ENCODE measurements at regions not wholly inside any gene's neighbourhood (a gene's known extent, or its start where the extent isn't known, plus 50 kb on each side); places are given as distances from the start of the nearest gene placed in this dataset.

- Histone ChIP-seq H3K4me1 (no peaks in the 10 kb centered on the region), H3K4me3 (no peak overlapping the region), H3K9me3 (no peaks in the 10 kb centered on the region), H3K27ac (no peak overlapping the region), H3K4me2 (no peak overlapping the region)
- ChIA-PET CTCF (interaction anchor here (0.8 kb wide), 1 partner anchor 903 kb away, joined by 3 read pairs; no protein-coding TSS in a partner anchor), POLR2A (no interaction called here)
- no peak for TF ChIP-seq JUNB (IDR thresholded peaks at IDR 0.05)
- 21% methylated on average over 3 of the region's 3 CpGs for WGBS (ENCODE audit: missing lambda C conversion rate)
- FAIRE-seq = no peak
- ATAC-seq = no peak
- DNase-seq (ENCODE audit: low read depth in 1 of 2, low spot score in 1 of 2) = no peak
Measured at GRCh38 chr4:110737931-110738330, 115.1 kb upstream of the PITX2 start.

- CTCF ChIA-PET = no interaction called here
- DNase-seq (ENCODE audit: low read depth in 1 of 2, low spot score in 1 of 2) (no peak), FAIRE-seq (no peak), ATAC-seq (no peak)
- Histone ChIP-seq H3K27ac (no peak overlapping the region), H3K4me2 (no peak overlapping the region), H3K4me1 (no peaks in the 10 kb centered on the region), H3K9me3 (no peaks in the 10 kb centered on the region), H3K4me3 (no peak overlapping the region)
- no peak for TF ChIP-seq ZFP36 (IDR thresholded peaks at IDR 0.05; ENCODE audit: borderline replicate concordance, partially characterized antibody)
- TF ChIP-seq JUNB (IDR thresholded peaks at IDR 0.05) = no peak
- TF ChIP-seq HOXB5 (CRISPR knock-in tag; IDR thresholded peaks at IDR 0.05) = no peak
- TF ChIP-seq PHF8 (IDR thresholded peaks at IDR 0.05; ENCODE audit: borderline replicate concordance, low read depth) = no peak
- no peak for TF ChIP-seq KDM5A (IDR thresholded peaks at IDR 0.05)
- TF ChIP-seq HOXA7 (CRISPR knock-in tag; IDR thresholded peaks at IDR 0.05) = no peak
- no peak for TF ChIP-seq NPAS2 (CRISPR knock-in tag; IDR thresholded peaks at IDR 0.05; ENCODE audit: borderline replicate concordance)
- TF ChIP-seq EHF (CRISPR knock-in tag; IDR thresholded peaks at IDR 0.05) = no peak
- no peak for TF ChIP-seq TFCP2L1 (CRISPR knock-in tag; IDR thresholded peaks at IDR 0.05)
- no peak for TF ChIP-seq FOSB (CRISPR knock-in tag; IDR thresholded peaks at IDR 0.05)
- TF ChIP-seq ZNF302 (CRISPR knock-in tag; IDR thresholded peaks at IDR 0.05) = no peak
- no peak for TF ChIP-seq MAZ (IDR thresholded peaks at IDR 0.05; ENCODE audit: borderline replicate concordance, low read depth, low read length)
- POLR2A ChIA-PET = no interaction called here
Measured at GRCh38 chr4:110742143-110742542, 119.3 kb upstream of the PITX2 start.

GRCh38 chr4:110748071-110748470, 125.2 kb upstream of the PITX2 start:
- ChIA-PET POLR2A (no interaction called here), CTCF (no interaction called here)
- no peak for TF ChIP-seq KDM1A (IDR thresholded peaks at IDR 0.05; ENCODE audit: low read depth)
- no peak for TF ChIP-seq CHD4 (IDR thresholded peaks at IDR 0.05; ENCODE audit: borderline replicate concordance)
- TF ChIP-seq EHF (CRISPR knock-in tag; IDR thresholded peaks at IDR 0.05) = no peak
- TF ChIP-seq MAFK (IDR thresholded peaks at IDR 0.05; ENCODE audit: partially characterized antibody) = no peak
- TF ChIP-seq HEYL (CRISPR knock-in tag; IDR thresholded peaks at IDR 0.05) = no peak
- no peak for TF ChIP-seq ELK1 (IDR thresholded peaks at IDR 0.05; ENCODE audit: low read depth, low read length)
- no peak for TF ChIP-seq FOXS1 (CRISPR knock-in tag; IDR thresholded peaks at IDR 0.05)
- ATAC-seq = no peak
- Histone ChIP-seq H3K4me2 (no peak overlapping the region), H3K4me3 (no peak overlapping the region), H3K4me1 (no peaks in the 10 kb centered on the region), H3K27ac (no peak overlapping the region), H3K9me3 (no peaks in the 10 kb centered on the region)
- no peak for DNase-seq (ENCODE audit: low read depth in 1 of 2, low spot score in 1 of 2)
- 74% methylated on average over 2 of the region's 2 CpGs for WGBS (ENCODE audit: missing lambda C conversion rate)
- no peak for FAIRE-seq

GRCh38 chr4:110751183-110751582, 128.3 kb upstream of the PITX2 start:
- H3K4me2 ChIP-seq = no peak overlapping the region
- ChIA-PET CTCF (no interaction called here), POLR2A (no interaction called here)
- no peaks in the 10 kb centered on the region for H3K9me3 ChIP-seq
- no peak for FAIRE-seq
- WGBS (ENCODE audit: missing lambda C conversion rate) = 63% methylated on average over 3 of the region's 3 CpGs
- H3K4me3 ChIP-seq = no peak overlapping the region
- no peak for DNase-seq (ENCODE audit: low read depth in 1 of 2, low spot score in 1 of 2)
- no peak overlapping the region for H3K27ac ChIP-seq
- no peaks in the 10 kb centered on the region for H3K4me1 ChIP-seq
- no peak for ATAC-seq
- TF ChIP-seq SMC3 (IDR thresholded peaks at IDR 0.05) = no peak
- TF ChIP-seq KDM1A (IDR thresholded peaks at IDR 0.05; ENCODE audit: low read depth) = no peak
- TF ChIP-seq CEBPB (IDR thresholded peaks at IDR 0.05) = no peak
- TF ChIP-seq MAFK (IDR thresholded peaks at IDR 0.05; ENCODE audit: partially characterized antibody) = no peak
- TF ChIP-seq CHD2 (IDR thresholded peaks at IDR 0.05; ENCODE audit: low read length, partially characterized antibody) = no peak
- TF ChIP-seq ZC3H11A (IDR thresholded peaks at IDR 0.05) = no peak
- no peak for TF ChIP-seq MYC (IDR thresholded peaks at IDR 0.05; ENCODE audit: borderline replicate concordance, low read length)
- TF ChIP-seq PHF8 (IDR thresholded peaks at IDR 0.05; ENCODE audit: borderline replicate concordance, low read depth) = no peak
- TF ChIP-seq FOSL2 (IDR thresholded peaks at IDR 0.05) = no peak
- TF ChIP-seq FOSL2 (CRISPR knock-in tag; IDR thresholded peaks at IDR 0.05) = no peak
- no peak for TF ChIP-seq GATA3 (IDR thresholded peaks at IDR 0.05; ENCODE audit: borderline replicate concordance)
- TF ChIP-seq ZNF302 (CRISPR knock-in tag; IDR thresholded peaks at IDR 0.05) = no peak
- no peak for TF ChIP-seq RNF2 (IDR thresholded peaks at IDR 0.05; ENCODE audit: borderline replicate concordance, low read depth)
- TF ChIP-seq POLR2AphosphoS2 (conservative IDR thresholded peaks at IDR 0.05; ENCODE audit: low read length) = no peak
- TF ChIP-seq CTCF (IDR thresholded peaks at IDR 0.05) = no peak
- no peak for TF ChIP-seq JUN (IDR thresholded peaks at IDR 0.05)
